ENCODE measurements at regions not wholly inside any gene's neighbourhood (a gene's known extent, or its start where the extent isn't known, plus 50 kb on each side); places are given as distances from the start of the nearest gene placed in this dataset.

DNA sequence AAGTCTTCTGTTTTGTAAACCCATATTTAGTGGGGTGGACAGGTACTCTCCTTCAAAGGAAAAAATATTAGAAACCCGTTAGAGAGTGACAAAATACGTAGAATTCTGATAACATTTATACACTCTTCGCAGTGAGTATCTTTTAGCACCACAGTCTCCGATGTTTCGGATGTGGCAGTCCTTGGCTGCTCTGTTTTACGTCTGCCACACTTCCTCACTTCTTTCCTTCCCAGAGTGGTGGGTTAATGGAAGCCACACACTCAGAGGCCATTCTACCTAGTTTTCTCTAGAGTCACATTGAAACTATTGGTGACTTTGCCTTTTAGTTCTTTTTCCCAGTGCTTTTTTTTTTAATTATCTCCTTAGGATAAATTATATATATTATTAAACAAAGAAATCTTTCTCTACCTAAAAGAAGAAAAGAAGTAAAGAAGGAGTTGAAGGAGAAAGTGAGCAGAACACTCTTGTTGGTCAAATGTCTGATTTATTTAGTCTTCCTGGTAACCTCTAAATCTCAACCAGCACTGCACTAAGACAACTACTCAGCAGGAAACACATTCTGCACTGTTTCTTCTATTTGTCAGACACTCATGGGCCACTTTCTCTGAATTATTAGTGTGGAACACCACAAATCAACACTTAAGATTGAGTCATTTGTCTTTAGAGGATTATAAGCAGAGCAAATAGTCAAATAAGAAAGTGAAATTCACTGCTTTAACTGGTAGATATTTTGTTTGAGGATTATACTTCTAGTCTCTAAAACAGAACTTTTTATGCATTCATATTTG, 451.3 kb upstream of the TMEFF2 start:
- 67 to 90% (median 79%) methylated on average over 6 of the region's 6 CpGs for WGBS, 5 donors
- Histone ChIP-seq H3K27me3 (replicated peaks in 1 of 7) (no peaks in the 10 kb centered on the region), H3K4me1 (no peaks in the 10 kb centered on the region), H3K9me3 (no peaks in the 10 kb centered on the region), H3K4me3 (no peak overlapping the region), H3K27ac (no peak overlapping the region), H3K36me3 (no peaks in the 10 kb centered on the region)
- TF ChIP-seq POLR2A (IDR thresholded peaks at IDR 0.05) (no peak), POLR2AphosphoS5 (IDR thresholded peaks at IDR 0.05) (no peak)
- TF ChIP-seq, protein P1, sequence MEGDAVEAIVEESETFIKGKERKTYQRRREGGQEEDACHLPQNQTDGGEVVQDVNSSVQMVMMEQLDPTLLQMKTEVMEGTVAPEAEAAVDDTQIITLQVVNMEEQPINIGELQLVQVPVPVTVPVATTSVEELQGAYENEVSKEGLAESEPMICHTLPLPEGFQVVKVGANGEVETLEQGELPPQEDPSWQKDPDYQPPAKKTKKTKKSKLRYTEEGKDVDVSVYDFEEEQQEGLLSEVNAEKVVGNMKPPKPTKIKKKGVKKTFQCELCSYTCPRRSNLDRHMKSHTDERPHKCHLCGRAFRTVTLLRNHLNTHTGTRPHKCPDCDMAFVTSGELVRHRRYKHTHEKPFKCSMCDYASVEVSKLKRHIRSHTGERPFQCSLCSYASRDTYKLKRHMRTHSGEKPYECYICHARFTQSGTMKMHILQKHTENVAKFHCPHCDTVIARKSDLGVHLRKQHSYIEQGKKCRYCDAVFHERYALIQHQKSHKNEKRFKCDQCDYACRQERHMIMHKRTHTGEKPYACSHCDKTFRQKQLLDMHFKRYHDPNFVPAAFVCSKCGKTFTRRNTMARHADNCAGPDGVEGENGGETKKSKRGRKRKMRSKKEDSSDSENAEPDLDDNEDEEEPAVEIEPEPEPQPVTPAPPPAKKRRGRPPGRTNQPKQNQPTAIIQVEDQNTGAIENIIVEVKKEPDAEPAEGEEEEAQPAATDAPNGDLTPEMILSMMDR (IDR thresholded peaks at IDR 0.05 in 8 of 11, conservative IDR thresholded peaks at IDR 0.05 in 3 of 11) = no peak
- intact Hi-C loops (cut with DNase I; ENCODE audit: low total_unique reads) = no loop called here
- no peak for DNase-seq

GRCh38 chr2:192634557-192634956, 439.8 kb upstream of the TMEFF2 start:
- H3K27me3 ChIP-seq (replicated peaks in 1 of 7) = no peaks in the 10 kb centered on the region
- TF ChIP-seq, protein P1 (IDR thresholded peaks at IDR 0.05 in 8 of 11, conservative IDR thresholded peaks at IDR 0.05 in 3 of 11) = no peak
- no peak for TF ChIP-seq POLR2A (IDR thresholded peaks at IDR 0.05)
- no peak for TF ChIP-seq POLR2AphosphoS5 (IDR thresholded peaks at IDR 0.05)
- H3K36me3 ChIP-seq = no peaks in the 10 kb centered on the region
- intact Hi-C loops (cut with DNase I; ENCODE audit: low total_unique reads) = no loop called here
- no peak overlapping the region for H3K4me3 ChIP-seq
- no peaks in the 10 kb centered on the region for H3K4me1 ChIP-seq
- WGBS, 5 donors = 71 to 89% (median 80%) methylated on average over 3 of the region's 3 CpGs
- DNase-seq = no peak
- H3K9me3 ChIP-seq = peaks cover 0 to 11% (median 0%) of the 10 kb centered on the region in 8 donors
- H3K27ac ChIP-seq = no peak overlapping the region

DNA sequence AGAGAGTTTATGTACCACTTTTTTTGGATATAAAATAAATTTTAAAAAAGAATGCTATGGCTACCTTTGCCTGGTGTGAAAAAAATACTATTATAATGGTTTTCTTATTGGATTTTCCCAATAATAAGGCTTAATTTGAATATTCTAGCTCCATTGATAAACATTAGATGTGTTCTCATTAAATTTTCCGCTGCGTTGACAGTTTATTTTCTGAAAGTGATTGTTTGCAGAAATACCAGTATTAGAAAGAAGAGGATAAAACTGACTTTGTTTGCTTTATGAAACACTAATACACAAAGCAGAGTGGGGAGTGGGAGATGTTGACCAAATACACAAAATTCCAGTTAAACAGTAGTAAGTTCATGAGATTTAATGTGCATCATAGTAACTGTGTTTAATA, 433.3 kb upstream of the TMEFF2 start:
- no peak overlapping the region for H3K4me3 ChIP-seq
- no peaks in the 10 kb centered on the region for H3K36me3 ChIP-seq
- intact Hi-C loops (cut with DNase I; ENCODE audit: low total_unique reads) = no loop called here
- 91 to 98% (median 94%) methylated on average over 2 of the region's 2 CpGs for WGBS, 5 donors
- no peaks in the 10 kb centered on the region for H3K9me3 ChIP-seq
- no peak for TF ChIP-seq POLR2AphosphoS5 (IDR thresholded peaks at IDR 0.05)
- TF ChIP-seq POLR2A (IDR thresholded peaks at IDR 0.05) = no peak
- TF ChIP-seq, protein P1 (IDR thresholded peaks at IDR 0.05 in 8 of 11, conservative IDR thresholded peaks at IDR 0.05 in 3 of 11) = no peak
- H3K27me3 ChIP-seq (replicated peaks in 1 of 7) = no peaks in the 10 kb centered on the region
- H3K27ac ChIP-seq = no peak overlapping the region
- H3K4me1 ChIP-seq = no peaks in the 10 kb centered on the region
- DNase-seq = no peak

- intact Hi-C loops (cut with DNase I; ENCODE audit: low total_unique reads) = no loop called here
- TF ChIP-seq POLR2A (IDR thresholded peaks at IDR 0.05) = no peak
- TF ChIP-seq POLR2AphosphoS5 (IDR thresholded peaks at IDR 0.05) = no peak
- TF ChIP-seq, protein P1 (IDR thresholded peaks at IDR 0.05 in 8 of 11, conservative IDR thresholded peaks at IDR 0.05 in 3 of 11) = no peak
- Histone ChIP-seq H3K27ac (no peak overlapping the region), H3K4me3 (no peak overlapping the region), H3K27me3 (replicated peaks in 1 of 7) (no peaks in the 10 kb centered on the region), H3K4me1 (no peaks in the 10 kb centered on the region), H3K9me3 (no peaks in the 10 kb centered on the region), H3K36me3 (no peaks in the 10 kb centered on the region)
- DNase-seq = no peak
Observed at GRCh38 chr2:192615105-192615504, 420.4 kb upstream of the TMEFF2 start.

Measured in spleen (tissue), 11 donors.